Ovary (tissue), 7 donors: ENCODE measurements at regions not wholly inside any gene's neighbourhood (a gene's known extent, or its start where the extent isn't known, plus 50 kb on each side); places are given as distances from the start of the nearest gene placed in this dataset.

Experiments
- DNase-seq, 5 donors: peaks; one replicate each; pipeline ENCODE4 v3.0.0-alpha.2; 2019 to 2020
- H3K27ac ChIP-seq, 2 donors: fragments of 200-600 bp; one replicate each; pipeline versions ENCODE4 v1.5.1 to v1.8.0; 2019 to 2022
- H3K27me3 ChIP-seq: fragments of 200-600 bp; one replicate; pipeline ENCODE4 v1.8.0; 2022
- H3K36me3 ChIP-seq: fragments of 200-600 bp; sonication (generic); one replicate; pipeline ENCODE4 v1.5.1; 2019
- H3K4me1 ChIP-seq: one replicate; pipeline ENCODE4 v1.8.1; 2013; ENCODE audit warnings: mild to moderate bottlenecking, moderate library complexity; ENCODE audit not compliant: insufficient read depth
- H3K4me3 ChIP-seq: fragments of 200-600 bp; sonication (generic); one replicate; pipeline ENCODE4 v1.5.1; 2017
- H3K9me3 ChIP-seq, 2 donors: fragments of 200-600 bp in 1 of 2; sonication (generic) in 1 of 2; one replicate each; pipeline versions ENCODE4 v1.5.1 to v1.8.1; 2013 to 2019; ENCODE audit warnings: mild to moderate bottlenecking in 1 of 2, moderate library complexity in 1 of 2
- EP300 ChIP-seq: sonication (generic); formaldehyde crosslinking; IDR thresholded peaks from one replicate; pipeline ENCODE4 v1.6.1; 2017; ENCODE audit warnings: antibody characterized with exemption
- POLR2A ChIP-seq: fragments of 450-650 bp; IDR thresholded peaks from one replicate; pipeline ENCODE4 v1.6.1; 2017; ENCODE audit warnings: antibody characterized with exemption, mild to moderate bottlenecking, moderate library complexity
- WGBS, 3 donors: extraction: QIAGEN DNeasy Blood & Tissue Kit in 1 of 3; methylation state at CpG; one replicate each; pipeline versions ENCODE4 v1.1.5 to v1.1.7; 2013 to 2017; 5-methylcytosine and 5-hydroxymethylcytosine counted together
- intact Hi-C, 4 donors: fragments of 100-400 bp; cut with DNase I; formaldehyde crosslinking; loops; one replicate each; pipeline versions ENCODE4 v1.11.0 to v1.15.1; 2022 to 2023
- TF ChIP-seq, protein P1 (sequence below), 3 donors: fragments of 450-650 bp in 2 of 3; fragments of 200-600 bp in 1 of 3; IDR thresholded peaks; one replicate each; pipeline versions ENCODE4 v1.5.1 to v1.8.0; 2016 to 2022; ENCODE audit warnings: antibody characterized with exemption in 3 of 3, mild to moderate bottlenecking in 1 of 3
- donor health status: DM: no; HTN: no; CAD: no; lungs with moderate emphysema.
- donor health status: DM: no; HTN: no; CAD: no.
- donor health status: Bipolar disorder and iron deficiency.
- donor health status: DM: no; HTN: no; CAD: no.
- donor health status: DM: yes; HTN: yes; CAD: no.

- H3K27me3 ChIP-seq = no peaks in the 10 kb centered on the region
- DNase-seq = no peak
- H3K4me3 ChIP-seq = no peak overlapping the region
- H3K4me1 ChIP-seq = no peaks in the 10 kb centered on the region
- no peaks in the 10 kb centered on the region for H3K36me3 ChIP-seq
- H3K27ac ChIP-seq = no peak overlapping the region
- no peaks in the 10 kb centered on the region for H3K9me3 ChIP-seq
- TF ChIP-seq, protein P1, sequence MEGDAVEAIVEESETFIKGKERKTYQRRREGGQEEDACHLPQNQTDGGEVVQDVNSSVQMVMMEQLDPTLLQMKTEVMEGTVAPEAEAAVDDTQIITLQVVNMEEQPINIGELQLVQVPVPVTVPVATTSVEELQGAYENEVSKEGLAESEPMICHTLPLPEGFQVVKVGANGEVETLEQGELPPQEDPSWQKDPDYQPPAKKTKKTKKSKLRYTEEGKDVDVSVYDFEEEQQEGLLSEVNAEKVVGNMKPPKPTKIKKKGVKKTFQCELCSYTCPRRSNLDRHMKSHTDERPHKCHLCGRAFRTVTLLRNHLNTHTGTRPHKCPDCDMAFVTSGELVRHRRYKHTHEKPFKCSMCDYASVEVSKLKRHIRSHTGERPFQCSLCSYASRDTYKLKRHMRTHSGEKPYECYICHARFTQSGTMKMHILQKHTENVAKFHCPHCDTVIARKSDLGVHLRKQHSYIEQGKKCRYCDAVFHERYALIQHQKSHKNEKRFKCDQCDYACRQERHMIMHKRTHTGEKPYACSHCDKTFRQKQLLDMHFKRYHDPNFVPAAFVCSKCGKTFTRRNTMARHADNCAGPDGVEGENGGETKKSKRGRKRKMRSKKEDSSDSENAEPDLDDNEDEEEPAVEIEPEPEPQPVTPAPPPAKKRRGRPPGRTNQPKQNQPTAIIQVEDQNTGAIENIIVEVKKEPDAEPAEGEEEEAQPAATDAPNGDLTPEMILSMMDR (IDR thresholded peaks at IDR 0.05) = no peak
- TF ChIP-seq POLR2A = no peak
- no peak for TF ChIP-seq EP300
- intact Hi-C loops = no loop called here
Observed at GRCh38 chr1:195130598-195130997, 1477.6 kb downstream of the KCNT2 start.

GRCh38 chr1:195122497-195122896, 1485.7 kb downstream of the KCNT2 start:
- WGBS, 3 donors = 89 to 96% (median 96%) methylated on average over 2 of the region's 2 CpGs
- Histone ChIP-seq H3K4me3 (no peak overlapping the region), H3K4me1 (no peaks in the 10 kb centered on the region), H3K27me3 (no peaks in the 10 kb centered on the region), H3K27ac (no peak overlapping the region), H3K36me3 (no peaks in the 10 kb centered on the region), H3K9me3 (no peaks in the 10 kb centered on the region)
- no peak for DNase-seq
- intact Hi-C loops = no loop called here
- TF ChIP-seq EP300 = no peak
- TF ChIP-seq, protein P1 (IDR thresholded peaks at IDR 0.05) = no peak
- TF ChIP-seq POLR2A = no peak

- TF ChIP-seq, protein P1 (IDR thresholded peaks at IDR 0.05) = no peak
- TF ChIP-seq POLR2A (no peak), EP300 (no peak)
- DNase-seq = no peak
- H3K36me3 ChIP-seq = no peaks in the 10 kb centered on the region
- H3K27me3 ChIP-seq = no peaks in the 10 kb centered on the region
- H3K4me3 ChIP-seq = no peak overlapping the region
- intact Hi-C loops = no loop called here
- no peaks in the 10 kb centered on the region for H3K4me1 ChIP-seq
- no peaks in the 10 kb centered on the region for H3K9me3 ChIP-seq
- no peak overlapping the region for H3K27ac ChIP-seq
Observed at GRCh38 chr1:195113471-195113870, 1494.8 kb downstream of the KCNT2 start.

DNA sequence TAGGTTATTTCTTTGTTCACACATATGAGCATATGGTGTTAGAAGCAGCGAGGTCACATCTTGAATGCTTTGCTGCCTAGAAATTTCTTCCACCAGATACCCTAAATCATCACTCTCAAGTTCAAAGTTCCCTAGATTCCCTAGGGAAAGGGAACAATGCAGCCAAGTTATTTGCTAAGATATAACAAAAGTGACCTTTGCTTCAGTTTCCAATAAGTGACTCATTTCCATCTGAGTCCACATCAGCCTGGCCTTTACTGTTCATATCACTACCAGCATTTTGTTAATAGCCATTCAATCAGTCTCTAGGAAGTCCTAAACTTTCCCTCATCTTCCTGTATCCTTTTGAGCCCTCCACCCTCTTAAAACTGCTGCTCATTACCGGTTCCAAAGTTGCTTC, 1502.5 kb downstream of the KCNT2 start:
- intact Hi-C loops = no loop called here
- Histone ChIP-seq H3K36me3 (no peaks in the 10 kb centered on the region), H3K4me1 (no peaks in the 10 kb centered on the region), H3K27me3 (no peaks in the 10 kb centered on the region), H3K9me3 (no peaks in the 10 kb centered on the region), H3K4me3 (no peak overlapping the region), H3K27ac (no peak overlapping the region)
- TF ChIP-seq POLR2A (no peak), EP300 (no peak)
- TF ChIP-seq, protein P1 (IDR thresholded peaks at IDR 0.05) = no peak
- 57 to 66% (median 66%) methylated on average over 2 of the region's 2 CpGs for WGBS, 3 donors
- DNase-seq = no peak

- Histone ChIP-seq H3K4me3 (no peak overlapping the region), H3K27ac (no peak overlapping the region), H3K9me3 (no peaks in the 10 kb centered on the region), H3K36me3 (no peaks in the 10 kb centered on the region), H3K27me3 (no peaks in the 10 kb centered on the region), H3K4me1 (no peaks in the 10 kb centered on the region)
- TF ChIP-seq, protein P1 (IDR thresholded peaks at IDR 0.05) = no peak
- no peak for TF ChIP-seq POLR2A
- no peak for TF ChIP-seq EP300
- no peak for DNase-seq
- 63 to 69% (median 67%) methylated on average over 2 of the region's 2 CpGs for WGBS, 3 donors
- intact Hi-C loops = no loop called here
Observed at GRCh38 chr1:195105281-195105680, 1503.0 kb downstream of the KCNT2 start.
